ENCODE measurements at regions not wholly inside any gene's neighbourhood (a gene's known extent, or its start where the extent isn't known, plus 50 kb on each side); places are given as distances from the start of the nearest gene placed in this dataset.

DNA sequence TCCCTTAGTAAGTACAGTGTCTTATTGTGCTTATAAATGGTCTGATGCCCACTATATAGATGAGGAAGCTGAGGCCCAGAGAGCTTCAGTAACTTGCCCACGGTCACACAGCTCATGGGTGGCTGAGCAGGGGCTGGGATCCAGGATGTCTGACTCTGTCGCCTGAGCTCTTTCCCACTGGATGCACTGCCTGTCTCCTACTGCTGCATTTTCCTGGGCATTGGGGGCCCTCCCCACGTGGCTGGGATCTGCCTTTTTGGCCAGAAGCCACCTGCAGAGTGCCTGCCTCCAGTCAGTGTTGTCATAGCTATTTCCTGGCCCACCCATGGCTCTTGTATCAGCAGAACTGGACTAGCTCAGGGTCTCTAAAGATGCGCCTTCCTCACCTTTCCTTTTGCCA lies 57.5 kb upstream of the TAMM41 start:
- Histone ChIP-seq H3K27ac (no peak overlapping the region), H3K4me1 (no peaks in the 10 kb centered on the region), H3K9me3 (peaks cover 12% of the 10 kb centered on the region; the same call in 2 of the 3 replicates), H3K4me3 (no peak overlapping the region), H3K4me2 (no peak overlapping the region)
- no peak for DNase-seq (ENCODE audit: low read depth in 1 of 2, low spot score in 1 of 2)
- no peak for TF ChIP-seq HOXB13 (CRISPR knock-in tag; IDR thresholded peaks at IDR 0.05; ENCODE audit: low read depth)
- TF ChIP-seq MAFK (IDR thresholded peaks at IDR 0.05; ENCODE audit: partially characterized antibody) = no peak
- no peak for TF ChIP-seq FOXS1 (CRISPR knock-in tag; IDR thresholded peaks at IDR 0.05)
- no peak for TF ChIP-seq SREBF2 (IDR thresholded peaks at IDR 0.05)
- TF ChIP-seq GATA3 (IDR thresholded peaks at IDR 0.05; ENCODE audit: borderline replicate concordance) = no peak
- TF ChIP-seq BHLHE40 (IDR thresholded peaks at IDR 0.05; ENCODE audit: low read depth, low read length) = no peak
- no peak for TF ChIP-seq ZSCAN20 (CRISPR knock-in tag; IDR thresholded peaks at IDR 0.05)
- TF ChIP-seq, protein P1, sequence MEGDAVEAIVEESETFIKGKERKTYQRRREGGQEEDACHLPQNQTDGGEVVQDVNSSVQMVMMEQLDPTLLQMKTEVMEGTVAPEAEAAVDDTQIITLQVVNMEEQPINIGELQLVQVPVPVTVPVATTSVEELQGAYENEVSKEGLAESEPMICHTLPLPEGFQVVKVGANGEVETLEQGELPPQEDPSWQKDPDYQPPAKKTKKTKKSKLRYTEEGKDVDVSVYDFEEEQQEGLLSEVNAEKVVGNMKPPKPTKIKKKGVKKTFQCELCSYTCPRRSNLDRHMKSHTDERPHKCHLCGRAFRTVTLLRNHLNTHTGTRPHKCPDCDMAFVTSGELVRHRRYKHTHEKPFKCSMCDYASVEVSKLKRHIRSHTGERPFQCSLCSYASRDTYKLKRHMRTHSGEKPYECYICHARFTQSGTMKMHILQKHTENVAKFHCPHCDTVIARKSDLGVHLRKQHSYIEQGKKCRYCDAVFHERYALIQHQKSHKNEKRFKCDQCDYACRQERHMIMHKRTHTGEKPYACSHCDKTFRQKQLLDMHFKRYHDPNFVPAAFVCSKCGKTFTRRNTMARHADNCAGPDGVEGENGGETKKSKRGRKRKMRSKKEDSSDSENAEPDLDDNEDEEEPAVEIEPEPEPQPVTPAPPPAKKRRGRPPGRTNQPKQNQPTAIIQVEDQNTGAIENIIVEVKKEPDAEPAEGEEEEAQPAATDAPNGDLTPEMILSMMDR (IDR thresholded peaks at IDR 0.05) = no peak
- TF ChIP-seq NR3C1 (IDR thresholded peaks at IDR 0.05) = no peak
- no peak for TF ChIP-seq TFCP2L1 (CRISPR knock-in tag; IDR thresholded peaks at IDR 0.05)
- TF ChIP-seq MAZ (IDR thresholded peaks at IDR 0.05; ENCODE audit: borderline replicate concordance, low read depth, low read length) = no peak
- no peak for TF ChIP-seq FOSB (CRISPR knock-in tag; IDR thresholded peaks at IDR 0.05)
- 34% methylated on average over 3 of the region's 4 CpGs for WGBS (ENCODE audit: missing lambda C conversion rate)
- ChIA-PET POLR2A (no interaction called here), CTCF (interaction anchor here (1.1 kb wide), 1 partner anchor 16 kb away, joined by 3 read pairs; no protein-coding TSS in a partner anchor)
- no peak for ATAC-seq
- FAIRE-seq = no peak

DNA sequence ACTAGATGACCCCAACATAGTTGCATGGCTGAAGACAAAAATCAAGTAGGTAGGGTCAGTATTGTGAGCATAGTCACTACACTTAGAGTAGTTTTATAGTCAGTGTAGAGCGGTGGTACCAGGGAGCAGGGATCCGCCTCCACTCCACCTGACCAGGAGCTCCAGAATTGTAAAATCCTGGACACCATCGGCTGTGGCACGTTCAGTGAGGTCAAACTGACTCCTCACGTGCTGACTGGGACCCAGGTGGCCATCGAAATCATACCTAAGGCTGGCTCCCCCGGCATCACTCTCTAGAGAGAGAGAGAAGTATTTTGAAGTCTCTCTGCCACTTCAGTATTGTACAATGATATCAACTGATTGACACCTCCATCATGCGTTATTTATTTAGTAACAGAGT lies 59.7 kb upstream of the TAMM41 start:
- ChIA-PET POLR2A (no interaction called here), CTCF (no interaction called here)
- Histone ChIP-seq H3K4me2 (no peak overlapping the region), H3K9me3 (peaks cover 10% of the 10 kb centered on the region; the same call in 2 of the 3 replicates), H3K4me1 (no peaks in the 10 kb centered on the region), H3K4me3 (no peak overlapping the region), H3K27ac (no peak overlapping the region)
- no peak for DNase-seq (ENCODE audit: low read depth in 1 of 2, low spot score in 1 of 2)
- TF ChIP-seq SMC3 (IDR thresholded peaks at IDR 0.05) = no peak
- no peak for TF ChIP-seq SREBF2 (IDR thresholded peaks at IDR 0.05)
- TF ChIP-seq CHD4 (IDR thresholded peaks at IDR 0.05; ENCODE audit: borderline replicate concordance) = no peak
- TF ChIP-seq RFX5 (IDR thresholded peaks at IDR 0.05) = no peak
- TF ChIP-seq FOSL2 (IDR thresholded peaks at IDR 0.05) = no peak
- TF ChIP-seq FOSL2 (CRISPR knock-in tag; IDR thresholded peaks at IDR 0.05) = no peak
- no peak for TF ChIP-seq POLR2AphosphoS2 (conservative IDR thresholded peaks at IDR 0.05; ENCODE audit: low read length)
- no peak for TF ChIP-seq KDM5A (IDR thresholded peaks at IDR 0.05)
- no peak for TF ChIP-seq RARB (CRISPR knock-in tag; IDR thresholded peaks at IDR 0.05)
- TF ChIP-seq NFE2L2 (conservative IDR thresholded peaks at IDR 0.05; ENCODE audit: low read length) = no peak
- no peak for TF ChIP-seq RNF2 (IDR thresholded peaks at IDR 0.05; ENCODE audit: borderline replicate concordance, low read depth)
- no peak for TF ChIP-seq MAZ (IDR thresholded peaks at IDR 0.05; ENCODE audit: borderline replicate concordance, low read depth, low read length)
- TF ChIP-seq BHLHE40 (IDR thresholded peaks at IDR 0.05; ENCODE audit: low read depth, low read length) = no peak
- TF ChIP-seq, protein P2, sequence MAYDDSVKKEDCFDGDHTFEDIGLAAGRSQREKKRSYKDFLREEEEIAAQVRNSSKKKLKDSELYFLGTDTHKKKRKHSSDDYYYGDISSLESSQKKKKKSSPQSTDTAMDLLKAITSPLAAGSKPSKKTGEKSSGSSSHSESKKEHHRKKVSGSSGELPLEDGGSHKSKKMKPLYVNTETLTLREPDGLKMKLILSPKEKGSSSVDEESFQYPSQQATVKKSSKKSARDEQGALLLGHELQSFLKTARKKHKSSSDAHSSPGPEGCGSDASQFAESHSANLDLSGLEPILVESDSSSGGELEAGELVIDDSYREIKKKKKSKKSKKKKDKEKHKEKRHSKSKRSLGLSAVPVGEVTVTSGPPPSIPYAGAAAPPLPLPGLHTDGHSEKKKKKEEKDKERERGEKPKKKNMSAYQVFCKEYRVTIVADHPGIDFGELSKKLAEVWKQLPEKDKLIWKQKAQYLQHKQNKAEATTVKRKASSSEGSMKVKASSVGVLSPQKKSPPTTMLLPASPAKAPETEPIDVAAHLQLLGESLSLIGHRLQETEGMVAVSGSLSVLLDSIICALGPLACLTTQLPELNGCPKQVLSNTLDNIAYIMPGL (CRISPR knock-in tag; IDR thresholded peaks at IDR 0.05; ENCODE audit: borderline replicate concordance) = no peak
- no peak for TF ChIP-seq RCOR1 (IDR thresholded peaks at IDR 0.05; ENCODE audit: low read depth, low read length)
- TF ChIP-seq, protein P3, sequence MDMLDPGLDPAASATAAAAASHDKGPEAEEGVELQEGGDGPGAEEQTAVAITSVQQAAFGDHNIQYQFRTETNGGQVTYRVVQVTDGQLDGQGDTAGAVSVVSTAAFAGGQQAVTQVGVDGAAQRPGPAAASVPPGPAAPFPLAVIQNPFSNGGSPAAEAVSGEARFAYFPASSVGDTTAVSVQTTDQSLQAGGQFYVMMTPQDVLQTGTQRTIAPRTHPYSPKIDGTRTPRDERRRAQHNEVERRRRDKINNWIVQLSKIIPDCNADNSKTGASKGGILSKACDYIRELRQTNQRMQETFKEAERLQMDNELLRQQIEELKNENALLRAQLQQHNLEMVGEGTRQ (IDR thresholded peaks at IDR 0.05) = no peak
- TF ChIP-seq, protein P1 (IDR thresholded peaks at IDR 0.05) = no peak
- TF ChIP-seq JUNB (IDR thresholded peaks at IDR 0.05) = no peak
- no peak for TF ChIP-seq KDM1A (IDR thresholded peaks at IDR 0.05; ENCODE audit: low read depth)
- TF ChIP-seq HEYL (CRISPR knock-in tag; IDR thresholded peaks at IDR 0.05) = no peak
- no peak for TF ChIP-seq ESRRA (IDR thresholded peaks at IDR 0.05; ENCODE audit: borderline replicate concordance, low read length)
- no peak for FAIRE-seq
- ATAC-seq = no peak
- WGBS (ENCODE audit: missing lambda C conversion rate) = 21% methylated on average over 5 of the region's 8 CpGs
